Raji (cell line): ENCODE measurements at regions not wholly inside any gene's neighbourhood (a gene's known extent, or its start where the extent isn't known, plus 50 kb on each side); places are given as distances from the start of the nearest gene placed in this dataset.

Source experiments
- POLR2A ChIP-seq: IDR thresholded peaks from 2 replicates; pipeline ENCODE4 v1.6.1; 2011; ENCODE audit warnings: low read depth, low read length, control low read depth; ENCODE audit not compliant: insufficient read depth

GRCh38 chr16:85529489-85530369, 83.4 kb upstream of the GSE1 start:
- TF ChIP-seq POLR2A = no peak

- TF ChIP-seq POLR2A = no peak
Measured at GRCh38 chr16:85530370-85530739, 82.8 kb upstream of the GSE1 start.

- TF ChIP-seq POLR2A = no peak
Measured at GRCh38 chr16:85531516-85531915, 81.6 kb upstream of the GSE1 start.

DNA sequence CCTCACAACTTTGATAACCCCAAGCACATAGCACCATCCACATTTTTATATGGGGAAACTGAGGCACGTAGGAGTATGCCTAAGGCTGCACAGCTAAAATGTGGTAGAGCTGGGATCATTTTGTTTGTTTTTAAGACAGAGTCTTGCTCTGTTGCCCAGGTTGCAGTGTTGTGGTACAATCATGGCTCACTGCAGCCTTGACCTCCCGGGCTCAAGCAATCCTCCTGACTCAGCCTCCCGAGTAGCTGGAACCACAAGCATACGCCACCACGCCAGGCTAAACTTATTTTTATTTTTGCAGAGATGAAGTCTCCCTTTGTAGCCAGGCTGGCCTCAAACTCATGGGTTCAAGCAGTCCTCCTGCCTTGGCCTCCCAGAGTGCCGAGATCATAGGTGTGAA, 81.0 kb upstream of the GSE1 start:
- no peak for TF ChIP-seq POLR2A

DNA sequence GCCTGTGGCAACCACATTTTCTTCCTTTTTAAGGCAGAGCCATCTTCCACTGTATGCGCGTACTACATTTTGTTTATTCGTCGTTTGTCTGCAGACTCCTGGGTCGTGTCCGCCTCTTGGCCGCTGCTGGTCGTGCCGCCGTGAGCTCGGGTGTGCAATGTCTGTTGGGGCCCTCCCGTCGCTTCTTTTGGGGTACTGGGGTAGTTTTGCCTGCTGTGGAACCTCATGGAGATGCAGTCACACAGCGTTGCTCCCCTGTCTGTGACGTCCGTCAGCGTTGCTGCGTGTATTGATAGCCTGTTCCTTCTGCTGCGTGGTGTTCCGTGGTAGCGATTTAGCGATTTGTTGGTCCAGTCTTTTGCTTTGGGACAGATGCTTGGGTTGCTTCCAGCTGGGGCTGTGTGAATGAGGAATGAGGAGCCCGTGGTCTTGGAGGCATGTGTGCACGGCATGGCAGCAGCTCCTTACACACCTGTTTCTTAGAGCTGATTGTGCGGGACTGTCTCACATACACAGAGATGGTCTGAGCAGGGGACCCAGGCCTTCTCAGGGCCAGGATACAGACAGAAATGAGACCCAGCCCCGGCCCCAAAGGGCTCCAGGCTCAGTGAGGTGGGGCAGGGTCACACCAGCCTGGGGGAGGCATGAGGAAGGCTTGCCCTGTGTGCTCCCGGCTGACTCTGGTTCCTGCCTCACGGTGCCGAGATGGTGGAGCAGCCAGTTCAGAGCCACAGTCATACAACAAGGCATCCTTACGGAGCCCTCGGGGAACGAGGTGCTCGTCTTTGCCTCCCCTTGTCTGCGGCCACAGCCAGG, 78.4 kb upstream of the GSE1 start:
- TF ChIP-seq POLR2A = no peak

GRCh38 chr16:85535352-85536072, 77.6 kb upstream of the GSE1 start:
- TF ChIP-seq POLR2A = no peak

DNA sequence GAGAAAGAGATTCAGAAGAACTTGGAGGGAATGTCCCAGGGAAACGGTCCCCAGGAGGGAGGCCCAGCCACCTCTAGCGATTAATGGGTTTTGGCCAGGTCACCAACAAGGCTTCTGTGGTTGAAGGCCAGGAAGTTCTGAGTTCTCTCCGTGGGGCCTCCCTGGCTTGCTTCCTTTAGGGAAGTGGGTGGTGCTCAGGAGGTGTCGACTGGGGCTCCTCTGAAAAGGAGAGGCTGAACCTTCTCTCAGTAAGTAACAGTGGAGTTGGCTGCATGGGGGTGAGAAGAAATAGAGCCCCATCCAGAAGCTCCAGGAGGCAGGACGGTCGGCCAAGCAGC, 77.1 kb upstream of the GSE1 start:
- no peak for TF ChIP-seq POLR2A

- no peak for TF ChIP-seq POLR2A
Measured at GRCh38 chr16:85536411-85537330, 76.5 kb upstream of the GSE1 start.

GRCh38 chr16:85537331-85537788, 75.8 kb upstream of the GSE1 start:
- no peak for TF ChIP-seq POLR2A

- TF ChIP-seq POLR2A = no peak
Measured at GRCh38 chr16:85537795-85538401, 75.2 kb upstream of the GSE1 start.

GRCh38 chr16:85539084-85539483, 74.0 kb upstream of the GSE1 start:
- TF ChIP-seq POLR2A = no peak

DNA sequence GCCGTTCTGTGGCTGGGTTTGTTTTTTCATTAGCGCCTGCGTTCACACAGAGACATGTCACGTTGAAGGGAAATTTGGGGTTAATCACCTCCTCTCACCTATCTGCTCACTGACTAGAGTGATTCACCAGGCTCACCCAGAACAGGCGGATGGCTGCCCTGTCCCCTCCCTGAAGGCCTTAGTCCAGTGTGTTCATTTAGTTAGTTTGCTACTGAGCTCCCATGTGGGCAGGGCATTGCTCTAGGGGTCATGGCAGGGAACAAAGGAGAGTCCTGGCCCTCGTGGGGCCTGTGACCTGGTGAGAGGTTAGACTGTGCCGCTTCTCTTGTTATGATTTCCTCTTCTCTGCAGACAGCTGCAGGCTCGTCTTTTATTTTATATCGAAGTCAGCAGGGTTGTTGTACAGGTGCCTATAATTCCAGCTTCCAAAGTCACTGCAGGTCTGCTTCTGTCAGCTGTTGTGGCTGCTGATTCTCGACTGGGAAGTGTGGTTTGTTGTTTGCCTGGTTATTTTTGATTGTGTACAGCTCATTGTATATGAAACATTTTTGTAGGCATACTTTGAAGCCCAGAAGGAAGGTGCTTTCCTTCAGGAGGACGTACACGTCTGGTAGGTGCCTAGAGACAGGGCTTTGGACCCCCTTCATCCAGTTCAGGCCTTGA, 73.4 kb upstream of the GSE1 start:
- no peak for TF ChIP-seq POLR2A

GRCh38 chr16:85541181-85541580, 71.9 kb upstream of the GSE1 start:
- TF ChIP-seq POLR2A = no peak

GRCh38 chr16:85541619-85541979, 71.5 kb upstream of the GSE1 start:
- no peak for TF ChIP-seq POLR2A
